ENCODE measurements at regions not wholly inside any gene's neighbourhood (a gene's known extent, or its start where the extent isn't known, plus 50 kb on each side); places are given as distances from the start of the nearest gene placed in this dataset.
"Not testable (repeated sequence)": the region's sequence is repeated elsewhere in the genome, so short reads cannot be mapped to it uniquely, and the experiment has no call there.

DNA sequence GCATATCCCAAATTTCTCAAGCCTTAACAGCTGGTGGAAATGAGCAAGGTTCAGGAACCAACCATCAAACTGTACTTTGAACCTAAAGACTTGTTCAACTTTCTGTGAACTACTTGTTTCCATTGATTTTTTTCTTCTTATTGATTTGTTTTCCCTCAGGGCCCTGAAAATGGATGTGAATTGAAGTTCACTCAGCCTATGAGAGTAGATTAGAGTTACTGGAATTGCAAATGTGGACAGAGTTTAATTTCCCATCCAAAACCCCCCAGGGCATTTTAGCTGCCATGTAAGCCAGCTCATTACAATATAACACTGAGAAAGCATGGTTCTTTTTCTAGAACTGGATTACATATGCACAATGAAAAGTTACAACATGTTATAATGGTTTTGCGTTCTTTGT lies 1105.7 kb downstream of the REEP3 start:
- in situ Hi-C loops (cut with MboI; ENCODE audit: low sequenced_read_pairs) = no loop called here

DNA sequence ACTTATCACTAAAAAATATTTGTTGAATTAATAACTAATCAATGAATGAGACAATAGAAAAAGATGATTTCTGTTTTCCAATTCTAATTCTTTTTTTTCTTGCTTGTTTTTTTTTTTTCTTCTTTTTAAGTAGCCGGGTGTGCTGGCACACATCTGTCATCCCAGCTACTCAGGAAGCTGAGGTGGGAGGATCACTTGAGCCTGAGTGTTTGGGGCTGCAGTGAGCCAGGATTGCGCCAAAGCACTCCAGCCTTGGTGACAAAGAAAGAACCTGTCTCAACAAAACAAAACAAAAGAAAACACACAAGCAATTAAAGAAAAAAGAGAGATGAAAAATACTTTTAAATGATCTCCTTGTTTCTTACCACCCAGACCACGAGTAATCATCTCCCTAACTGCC lies 1109.3 kb downstream of the REEP3 start:
- in situ Hi-C loops (cut with MboI; ENCODE audit: low sequenced_read_pairs) = no loop called here

DNA sequence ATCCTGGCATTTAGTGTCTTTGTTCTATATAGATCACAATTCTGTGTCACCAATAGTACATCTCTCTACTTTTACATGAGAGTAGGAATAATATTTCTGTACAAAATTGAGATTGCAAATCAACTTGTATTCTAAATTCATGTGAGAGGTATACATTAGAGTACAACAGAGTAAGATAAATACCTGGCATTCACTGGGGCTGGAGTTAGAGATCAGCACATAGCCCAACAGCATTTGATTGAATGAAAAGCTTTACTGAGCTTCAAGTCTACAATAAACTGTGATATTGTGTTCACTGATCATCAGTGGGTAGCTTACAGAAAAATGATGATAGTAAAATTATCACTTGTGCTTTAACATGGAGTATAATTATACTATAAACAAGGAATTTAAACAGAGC lies 1114.7 kb downstream of the REEP3 start:
- in situ Hi-C loops (cut with MboI; ENCODE audit: low sequenced_read_pairs) = no loop called here

DNA sequence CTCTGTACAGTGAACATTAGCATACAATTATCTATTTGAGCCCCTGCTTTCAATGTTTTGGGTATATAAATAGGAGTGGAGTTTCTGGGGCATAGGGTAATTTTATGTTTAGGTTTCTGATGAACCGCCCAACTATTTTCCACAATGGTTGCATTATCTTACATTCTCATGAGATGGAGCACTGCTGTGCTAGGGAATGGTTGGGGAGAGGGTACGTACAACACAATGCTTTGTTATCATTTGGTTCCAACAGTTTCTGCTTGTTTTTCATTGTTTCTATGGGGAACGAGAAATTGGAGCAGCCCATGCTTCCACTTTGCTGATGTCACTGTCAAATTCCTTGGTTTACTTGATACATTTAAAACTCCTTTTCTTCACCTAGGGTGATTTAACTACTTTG lies 1115.3 kb downstream of the REEP3 start:
- in situ Hi-C loops (cut with MboI; ENCODE audit: low sequenced_read_pairs) = no loop called here

DNA sequence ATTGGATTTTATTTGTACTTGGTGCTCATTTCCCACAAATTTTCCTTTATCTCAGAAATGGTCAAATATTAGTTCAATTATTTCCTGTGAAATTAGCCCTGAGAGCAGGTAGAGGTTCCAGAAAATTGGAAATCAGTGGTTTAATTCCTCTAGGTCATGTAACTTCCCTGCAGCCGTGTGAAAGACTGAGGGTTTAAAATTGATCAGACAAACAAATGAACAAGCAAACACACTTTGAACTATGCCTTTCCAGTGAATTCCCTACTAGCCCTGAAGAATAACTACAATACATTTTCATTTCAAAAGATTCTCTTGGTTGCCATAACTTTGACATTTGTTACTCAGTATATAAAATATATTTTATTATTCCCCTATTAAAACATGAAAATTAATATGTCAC lies 1116.7 kb downstream of the REEP3 start:
- in situ Hi-C loops (cut with MboI; ENCODE audit: low sequenced_read_pairs) = no loop called here

DNA sequence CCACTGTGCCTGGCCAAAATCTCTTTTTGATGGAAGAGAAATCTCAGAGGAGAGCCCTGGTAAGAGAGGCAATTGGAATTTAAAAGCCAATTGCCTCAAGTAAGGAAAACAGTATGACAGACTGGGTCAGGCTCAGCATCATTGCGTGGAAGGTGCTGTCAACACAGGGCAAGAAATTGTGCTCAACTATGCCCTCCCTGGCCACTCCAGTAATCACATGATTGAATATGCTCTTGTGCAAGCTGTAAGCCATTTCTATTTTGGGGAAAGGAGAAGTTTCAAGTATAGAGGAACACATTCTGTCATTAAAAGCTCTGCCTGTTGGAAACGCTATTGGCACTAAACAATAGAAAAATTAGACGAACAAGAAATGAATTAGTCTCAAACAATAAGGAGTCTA lies 1127.7 kb downstream of the REEP3 start:
- in situ Hi-C loops (cut with MboI; ENCODE audit: low sequenced_read_pairs) = no loop called here

DNA sequence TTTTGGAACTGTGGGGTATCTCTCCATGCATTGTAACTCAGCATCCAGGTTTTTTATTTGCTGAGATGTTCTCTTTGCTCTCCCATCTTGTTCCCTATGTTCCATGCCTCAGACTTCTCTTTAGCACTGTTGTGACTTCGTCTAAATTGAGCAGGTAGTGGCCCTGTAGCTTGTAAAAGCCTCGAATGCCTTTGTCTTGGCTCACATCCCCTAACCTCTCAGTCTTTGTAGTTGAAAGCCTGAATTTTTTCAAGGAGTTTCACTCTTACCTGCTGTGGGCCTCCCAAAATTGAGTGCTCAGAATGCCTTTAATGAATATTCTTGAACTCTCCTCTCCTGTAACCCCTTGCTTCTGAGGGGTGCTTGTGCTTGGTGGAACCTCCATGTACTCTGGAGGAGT lies 1137.3 kb downstream of the REEP3 start:
- in situ Hi-C loops (cut with MboI; ENCODE audit: low sequenced_read_pairs) = no loop called here

DNA sequence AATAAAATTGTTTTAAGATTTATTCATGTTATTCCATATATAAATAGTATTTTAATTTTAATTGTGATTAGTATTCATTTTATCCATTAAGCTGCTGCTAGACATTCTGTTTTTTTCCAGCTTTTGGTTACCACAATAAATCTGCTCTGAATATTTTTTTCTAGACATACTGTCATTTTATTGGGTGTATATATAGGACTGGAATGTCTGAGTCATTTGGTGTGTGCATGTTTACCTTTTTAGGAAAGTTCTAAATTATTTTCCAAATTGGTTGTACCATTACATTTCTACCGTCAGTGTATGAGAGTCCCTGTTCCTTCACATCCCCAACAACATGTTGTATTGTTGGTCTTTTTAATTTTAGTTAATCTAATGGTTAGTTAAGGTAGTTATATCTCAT lies 1138.1 kb downstream of the REEP3 start:
- in situ Hi-C loops (cut with MboI; ENCODE audit: low sequenced_read_pairs) = no loop called here

DNA sequence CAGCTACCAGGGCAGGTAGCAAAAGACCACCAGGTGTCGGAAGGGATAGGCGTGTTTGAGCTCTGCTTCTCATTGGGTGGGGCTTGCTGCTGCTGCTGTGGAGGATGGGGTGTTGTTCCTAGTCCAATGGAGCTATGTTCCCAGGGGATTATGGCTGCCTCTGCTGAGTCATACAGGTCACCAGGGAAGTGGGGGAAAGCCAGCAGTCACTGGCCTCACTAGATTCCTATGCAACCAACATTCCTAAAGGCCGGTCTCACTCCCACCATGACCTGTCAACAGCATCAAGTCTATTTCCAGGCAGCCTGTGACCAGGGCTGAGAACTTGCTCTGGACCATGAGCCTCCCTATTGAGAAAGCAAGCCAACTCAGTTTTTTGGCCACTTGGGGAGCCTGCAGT lies 1160.8 kb downstream of the REEP3 start:
- in situ Hi-C loops (cut with MboI; ENCODE audit: low sequenced_read_pairs) = no loop called here

DNA sequence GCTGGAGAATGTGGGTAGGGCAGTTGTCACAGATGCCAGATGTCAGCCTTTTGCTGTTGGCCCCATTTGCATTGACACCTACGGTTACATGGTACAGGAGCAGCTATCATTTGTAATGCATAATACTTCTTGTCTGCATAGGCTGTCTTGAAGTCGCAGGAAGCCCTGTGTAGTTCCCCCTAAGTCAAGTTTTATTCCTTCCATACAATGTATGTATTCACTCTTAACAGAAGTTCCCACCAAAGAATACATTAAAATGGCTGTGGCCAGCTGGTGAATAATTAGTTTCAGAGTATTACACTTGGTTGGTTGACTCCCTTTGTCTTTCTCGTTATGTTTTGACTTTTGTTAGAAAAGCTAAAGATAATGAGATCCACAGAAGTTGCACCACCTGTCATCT lies 1169.0 kb downstream of the REEP3 start:
- in situ Hi-C loops (cut with MboI; ENCODE audit: low sequenced_read_pairs) = no loop called here

DNA sequence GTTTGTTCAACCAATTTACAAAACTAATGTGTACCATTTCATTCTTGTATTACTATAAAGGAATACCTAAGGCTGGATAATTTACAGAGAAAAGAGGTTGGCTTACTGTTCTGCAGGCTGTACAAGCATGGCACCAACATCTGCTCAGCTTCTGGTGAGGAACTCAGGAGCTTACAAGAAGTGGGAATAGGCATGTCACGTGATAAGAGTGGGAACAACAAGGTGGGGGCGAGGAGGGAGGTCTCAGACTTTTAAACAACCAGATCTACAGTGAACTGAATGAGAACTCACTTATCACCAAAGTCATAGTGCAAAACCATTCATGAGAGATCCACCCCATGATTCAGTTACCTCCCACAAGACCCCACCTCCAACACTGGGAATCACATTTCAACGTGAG lies 1178.0 kb downstream of the REEP3 start:
- in situ Hi-C loops (cut with MboI; ENCODE audit: low sequenced_read_pairs) = no loop called here

DNA sequence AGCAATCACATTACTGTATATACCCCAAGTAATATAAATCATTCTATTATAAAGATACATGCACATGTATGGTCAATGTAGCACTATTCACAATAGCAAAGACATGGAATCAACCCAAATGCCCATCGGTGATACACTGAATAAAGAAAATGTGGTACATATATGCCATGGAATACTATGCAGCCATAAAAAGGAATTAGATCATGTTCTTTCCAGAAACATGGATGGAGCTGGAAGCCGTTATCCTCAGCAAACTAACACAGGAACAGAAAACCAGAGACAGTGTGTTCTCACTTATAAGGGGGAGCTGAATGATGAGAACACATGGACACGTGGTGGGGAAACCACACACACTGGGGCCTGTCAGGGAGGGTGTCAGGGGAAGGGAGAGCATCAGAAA lies 1180.9 kb downstream of the REEP3 start:
- in situ Hi-C loops (cut with MboI; ENCODE audit: low sequenced_read_pairs) = not testable (repeated sequence)

DNA sequence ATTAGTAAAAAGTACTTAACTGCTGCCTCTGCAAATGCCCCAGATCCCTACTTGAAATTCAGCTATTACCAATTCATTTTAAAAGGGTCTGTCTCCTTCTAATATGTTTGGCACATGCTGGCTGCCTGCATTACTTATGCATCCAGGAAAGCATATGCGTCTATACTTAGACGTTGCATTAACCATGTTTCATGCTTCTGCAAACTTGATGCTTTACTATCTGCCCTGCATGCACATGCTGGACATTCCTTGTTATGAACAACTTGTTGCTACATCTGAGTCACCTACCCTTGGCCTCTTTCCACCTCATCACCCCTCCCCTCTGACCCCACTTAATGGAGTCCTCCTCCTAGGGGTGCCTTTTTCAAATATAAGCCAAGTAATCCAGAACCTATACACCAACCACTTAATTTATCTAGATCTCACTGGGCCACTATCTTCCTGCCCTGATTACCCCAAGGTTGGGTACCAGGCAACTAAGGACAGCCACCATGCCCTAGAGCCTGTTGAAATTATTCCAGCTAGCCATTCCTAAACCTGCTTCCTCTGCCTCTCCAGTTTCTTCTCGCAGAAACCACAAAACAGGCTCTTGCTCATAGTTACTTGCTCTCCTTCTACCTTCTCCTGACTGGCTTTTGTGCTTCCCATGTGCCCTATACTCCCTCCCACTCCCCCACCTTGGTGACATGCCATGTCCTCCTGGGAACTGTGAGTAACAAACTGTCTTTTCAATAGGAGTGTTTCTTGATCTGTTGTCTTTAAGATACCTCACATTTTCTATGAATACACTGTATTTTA lies 1187.9 kb downstream of the REEP3 start:
- in situ Hi-C loops (cut with MboI; ENCODE audit: low sequenced_read_pairs) = no loop called here

DNA sequence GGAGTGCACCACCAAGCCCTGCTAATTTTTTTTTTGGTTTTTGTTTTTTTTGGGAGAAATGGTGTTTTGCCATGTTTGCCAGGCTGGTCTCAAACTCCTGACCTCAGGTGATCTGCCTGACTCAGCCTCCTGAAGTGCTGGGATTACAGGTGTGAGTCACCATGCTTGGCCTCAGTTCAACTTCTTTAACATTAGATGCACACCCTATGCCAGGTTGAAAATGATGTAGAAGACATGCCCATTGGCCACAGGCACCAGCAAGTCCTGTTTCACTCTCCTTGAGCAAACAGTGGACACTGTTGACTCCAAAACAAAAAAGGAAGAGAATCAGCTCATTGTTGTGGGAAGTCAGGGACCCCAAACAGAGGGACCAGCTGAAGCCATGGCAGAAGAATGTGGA lies 1205.3 kb downstream of the REEP3 start:
- in situ Hi-C loops (cut with MboI; ENCODE audit: low sequenced_read_pairs) = no loop called here

DNA sequence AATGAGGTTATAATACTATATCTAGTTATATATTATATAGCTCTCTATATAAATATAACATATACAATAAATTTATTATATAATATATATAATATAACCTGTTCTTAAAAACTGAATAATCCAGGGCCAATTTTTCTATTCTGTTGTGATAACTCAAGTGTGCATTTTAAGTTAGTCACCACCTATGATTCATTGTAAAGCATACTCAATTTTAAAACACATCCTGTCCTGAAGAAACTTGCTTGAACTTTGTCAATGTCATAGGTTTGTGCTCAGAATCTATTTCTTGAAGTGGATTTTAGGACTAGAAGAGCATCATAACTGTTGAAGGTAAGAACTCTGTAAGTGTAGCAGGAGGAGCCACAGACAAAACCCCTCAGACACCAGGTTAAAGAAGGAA lies 1209.8 kb downstream of the REEP3 start:
- in situ Hi-C loops (cut with MboI; ENCODE audit: low sequenced_read_pairs) = no loop called here

DNA sequence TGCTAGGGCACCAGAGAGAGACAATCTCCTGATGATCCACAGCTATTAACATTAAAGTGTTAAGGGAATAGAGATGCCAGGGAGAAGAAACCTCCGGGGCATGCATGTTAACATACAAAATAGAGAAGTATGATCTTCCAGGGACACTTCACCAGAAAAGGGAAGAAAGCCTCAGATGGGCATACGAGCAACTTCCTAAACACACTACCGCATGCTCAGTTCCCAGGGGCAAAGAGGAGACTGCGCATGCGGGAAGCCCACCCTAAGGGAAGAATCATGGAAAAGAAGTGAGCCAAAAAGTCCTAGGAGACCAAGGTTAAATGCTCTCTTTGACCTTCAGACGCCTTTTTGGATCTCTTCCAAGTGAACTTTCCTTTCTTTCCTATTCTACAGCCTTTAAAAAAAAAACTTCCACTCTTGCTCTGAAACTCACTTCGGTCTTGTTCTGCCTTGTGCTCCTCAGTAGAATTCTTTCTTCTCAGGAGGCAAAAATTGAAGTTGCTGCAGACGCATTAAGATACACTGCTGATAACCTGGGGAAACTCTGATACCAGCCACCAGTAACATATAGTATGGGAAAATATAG lies 1211.3 kb downstream of the REEP3 start:
- in situ Hi-C loops (cut with MboI; ENCODE audit: low sequenced_read_pairs) = no loop called here

DNA sequence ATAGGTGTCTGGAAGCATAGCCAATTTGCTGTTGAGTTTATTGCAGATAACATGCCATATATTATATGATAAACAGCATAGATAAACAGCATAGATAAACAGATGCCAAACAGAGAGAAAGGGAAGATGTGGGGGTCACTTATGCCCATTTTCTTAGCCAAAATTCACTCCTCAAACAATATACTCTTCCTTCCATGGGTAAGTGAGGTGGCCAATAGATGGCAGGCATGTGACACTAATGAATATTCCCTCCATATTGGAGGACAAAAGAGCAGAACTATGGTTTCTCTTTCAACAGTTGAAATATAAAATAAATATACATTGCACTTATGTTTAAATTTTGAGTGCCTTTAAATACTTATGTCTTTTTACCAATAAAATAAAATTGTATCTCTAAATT lies 1212.8 kb downstream of the REEP3 start:
- in situ Hi-C loops (cut with MboI; ENCODE audit: low sequenced_read_pairs) = no loop called here

DNA sequence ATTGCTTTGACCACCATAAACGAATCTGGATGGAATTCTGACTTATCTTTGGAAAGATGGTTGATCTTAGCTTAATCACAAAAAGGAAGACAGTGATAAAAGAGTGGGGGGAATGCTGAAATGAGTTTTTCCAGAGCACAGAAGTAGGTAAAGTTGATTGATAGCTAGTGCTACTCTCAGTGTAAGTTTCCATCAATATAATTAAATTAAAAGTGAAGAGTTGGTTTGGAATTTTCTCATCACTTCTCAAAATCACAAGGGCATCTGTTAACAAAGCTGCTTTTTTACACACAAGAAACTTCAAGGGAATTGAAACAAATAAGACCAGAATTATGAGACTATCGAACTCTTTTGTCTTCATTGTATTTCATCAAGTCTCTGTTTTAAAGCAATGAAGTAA lies 1217.3 kb downstream of the REEP3 start:
- in situ Hi-C loops (cut with MboI; ENCODE audit: low sequenced_read_pairs) = no loop called here

DNA sequence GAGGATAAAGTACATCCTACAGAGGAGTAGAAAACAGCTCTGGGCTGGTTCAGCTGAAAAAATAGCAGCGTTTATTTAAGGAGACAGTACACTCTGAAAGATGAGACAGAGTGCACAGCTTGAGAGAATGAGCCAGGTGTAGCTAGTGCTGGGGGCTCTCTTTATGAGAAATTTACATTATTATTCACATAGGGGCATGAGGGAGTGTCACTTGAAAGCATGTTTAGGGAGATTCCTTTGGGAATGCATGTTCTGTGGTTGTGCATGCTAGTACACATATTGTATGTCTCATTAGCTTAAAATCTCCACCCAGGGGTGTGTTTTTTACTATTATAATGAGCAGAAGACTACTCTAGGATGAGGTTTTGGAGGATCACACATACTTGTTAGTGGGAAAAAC lies 1224.4 kb downstream of the REEP3 start:
- in situ Hi-C loops (cut with MboI; ENCODE audit: low sequenced_read_pairs) = no loop called here

DNA sequence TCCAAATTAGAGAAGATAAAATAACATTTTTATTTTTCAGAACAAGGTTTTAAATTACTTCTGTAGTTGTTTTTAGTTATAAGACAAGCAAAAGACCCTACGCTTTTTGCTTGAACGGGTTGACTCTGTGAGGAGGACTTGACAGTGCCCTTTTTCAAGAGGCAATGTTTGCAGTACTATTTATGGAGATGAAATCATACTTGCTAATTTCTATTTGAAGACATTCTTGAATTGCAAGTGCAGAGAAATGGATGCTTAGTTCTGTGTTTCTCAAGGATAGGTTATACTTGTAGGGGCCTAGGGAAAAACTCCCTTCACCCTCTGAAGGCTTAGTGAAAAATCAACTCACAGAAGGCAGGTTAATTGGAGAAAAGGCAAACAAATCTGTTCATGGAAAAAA lies 1229.5 kb downstream of the REEP3 start:
- in situ Hi-C loops (cut with MboI; ENCODE audit: low sequenced_read_pairs) = no loop called here

DNA sequence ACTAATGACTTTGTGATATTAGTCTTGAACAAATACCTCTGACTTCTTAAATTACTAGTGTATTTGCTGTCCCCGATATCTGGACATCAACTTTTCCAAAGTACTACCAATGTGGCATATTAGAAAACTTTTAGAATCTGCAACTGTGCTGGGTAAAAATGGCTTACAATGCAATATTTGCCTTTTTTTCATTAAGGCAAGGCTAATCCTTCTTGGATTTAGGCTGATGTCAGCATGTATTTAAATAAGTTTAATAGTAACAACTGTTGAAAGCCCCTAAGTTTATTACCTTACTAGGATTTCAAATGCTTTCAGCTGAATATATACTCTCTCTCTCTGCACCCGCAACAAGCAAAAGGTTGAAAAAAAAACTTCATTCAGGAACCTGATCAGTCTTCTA lies 1232.3 kb downstream of the REEP3 start:
- in situ Hi-C loops (cut with MboI; ENCODE audit: low sequenced_read_pairs) = no loop called here

DNA sequence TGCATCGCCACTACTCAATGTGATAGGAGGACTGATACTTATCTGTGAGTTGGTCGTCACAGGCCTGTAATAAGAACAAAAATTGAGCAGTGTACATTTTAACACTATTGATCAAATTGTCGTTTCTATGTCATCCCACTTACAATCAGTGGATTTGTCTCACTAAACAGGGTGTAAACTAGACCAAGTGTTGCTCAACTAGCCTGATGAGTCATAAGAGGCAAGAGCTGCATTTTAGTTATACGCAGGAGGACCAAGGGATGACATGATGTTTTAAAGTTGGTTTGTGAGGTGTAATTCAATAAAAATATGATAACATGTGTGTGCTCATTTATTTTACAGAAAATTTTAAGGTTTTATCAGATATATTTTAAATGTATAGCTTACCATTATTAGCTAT lies 1239.2 kb downstream of the REEP3 start:
- in situ Hi-C loops (cut with MboI; ENCODE audit: low sequenced_read_pairs) = no loop called here

DNA sequence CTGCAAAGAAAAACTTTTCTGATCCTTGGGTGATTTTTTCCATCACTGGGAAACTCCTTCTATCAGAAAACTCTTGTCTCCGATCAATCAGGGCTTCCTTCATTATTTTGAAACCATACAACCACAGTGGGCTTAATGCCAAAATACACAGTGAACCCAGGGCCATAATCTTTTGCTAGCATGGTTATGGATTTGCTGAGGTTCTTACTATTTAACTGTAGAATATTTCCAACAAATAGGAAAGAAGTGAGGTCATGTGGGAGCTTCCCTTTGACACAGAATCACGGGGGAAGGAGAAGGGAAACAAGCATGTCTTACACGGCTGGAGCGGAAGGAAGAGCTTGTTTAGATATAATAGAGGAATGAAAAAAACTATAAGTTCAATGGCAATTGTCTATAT lies 1241.7 kb downstream of the REEP3 start:
- in situ Hi-C loops (cut with MboI; ENCODE audit: low sequenced_read_pairs) = no loop called here
